Stimulated activated effector memory CD8-positive, alpha-beta T cell treated with anti-CD3 and anti-CD28 coated beads, Interleukin-12 subunit alpha, Interleukin-12 subunit beta, amount 100 ng/mL, for 72 hours (primary cell): ENCODE measurements at regions not wholly inside any gene's neighbourhood (a gene's known extent, or its start where the extent isn't known, plus 50 kb on each side); places are given as distances from the start of the nearest gene placed in this dataset.
A peak's percentile ranks its signal among the peaks of the same experiment; 100 is the strongest.

Experiments
- ATAC-seq: fragments of 150-1000 bp; cut with Tn5 transposase; 2 replicates; pipeline ENCODE4 v1.10.0; 2021
- DNase-seq, 2 donors: peaks; one replicate each; pipeline ENCODE4 v3.0.0; 2021 to 2022; ENCODE audit warnings: low spot score in 2 of 2
- H3K27ac Mint-ChIP-seq: one replicate; pipeline ENCODE4 v1.8.0; 2022; ENCODE audit warnings: mild to moderate bottlenecking, mixed read lengths
- H3K36me3 Mint-ChIP-seq: one replicate; pipeline ENCODE4 v1.8.0; 2022; ENCODE audit warnings: mild to moderate bottlenecking, mixed read lengths
- H3K4me1 Mint-ChIP-seq: one replicate; pipeline ENCODE4 v1.8.0; 2022; ENCODE audit warnings: mixed read lengths
- H3K4me3 Mint-ChIP-seq: one replicate; pipeline ENCODE4 v1.8.0; 2022; ENCODE audit warnings: mild to moderate bottlenecking, mixed read lengths
- H3K9me3 Mint-ChIP-seq: one replicate; pipeline ENCODE4 v1.8.0; 2022; ENCODE audit warnings: mixed read lengths

DNA sequence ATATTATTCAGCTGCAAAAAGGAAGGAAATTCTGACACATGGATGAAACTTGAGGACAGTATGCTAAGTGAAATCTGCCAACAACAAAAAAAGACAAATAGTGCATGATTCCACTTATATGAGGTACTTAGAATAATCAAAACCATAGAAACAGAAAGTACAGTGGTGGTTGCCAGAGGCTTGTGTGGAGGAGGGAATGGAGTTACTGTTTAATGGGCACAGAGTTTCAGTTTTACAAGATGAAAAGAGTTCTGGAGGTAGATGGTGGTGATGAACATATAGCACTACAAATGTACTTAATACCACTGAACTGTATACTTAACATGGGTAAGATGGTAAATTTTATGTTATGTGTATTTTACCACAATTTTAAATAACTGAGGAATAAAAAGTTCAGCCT is 212.0 kb upstream of the KLF3 start:
- Mint-ChIP-seq H3K4me3 (no peak overlapping the region), H3K36me3 (peaks cover 9% of the 10 kb centered on the region), H3K4me1 (peaks cover 53% of the 10 kb centered on the region), H3K27ac (no peak overlapping the region), H3K9me3 (peaks cover 7% of the 10 kb centered on the region)
- DNase-seq (no peak), ATAC-seq (peak; percentile 19)

GRCh38 chr4:38452542-38452941 is 211.5 kb upstream of the KLF3 start:
- ATAC-seq = no peak
- H3K36me3 Mint-ChIP-seq = peaks cover 9% of the 10 kb centered on the region
- DNase-seq = no peak
- H3K4me1 Mint-ChIP-seq = peaks cover 53% of the 10 kb centered on the region
- H3K27ac Mint-ChIP-seq = no peak overlapping the region
- no peak overlapping the region for H3K4me3 Mint-ChIP-seq
- H3K9me3 Mint-ChIP-seq = peaks cover 1% of the 10 kb centered on the region

DNA sequence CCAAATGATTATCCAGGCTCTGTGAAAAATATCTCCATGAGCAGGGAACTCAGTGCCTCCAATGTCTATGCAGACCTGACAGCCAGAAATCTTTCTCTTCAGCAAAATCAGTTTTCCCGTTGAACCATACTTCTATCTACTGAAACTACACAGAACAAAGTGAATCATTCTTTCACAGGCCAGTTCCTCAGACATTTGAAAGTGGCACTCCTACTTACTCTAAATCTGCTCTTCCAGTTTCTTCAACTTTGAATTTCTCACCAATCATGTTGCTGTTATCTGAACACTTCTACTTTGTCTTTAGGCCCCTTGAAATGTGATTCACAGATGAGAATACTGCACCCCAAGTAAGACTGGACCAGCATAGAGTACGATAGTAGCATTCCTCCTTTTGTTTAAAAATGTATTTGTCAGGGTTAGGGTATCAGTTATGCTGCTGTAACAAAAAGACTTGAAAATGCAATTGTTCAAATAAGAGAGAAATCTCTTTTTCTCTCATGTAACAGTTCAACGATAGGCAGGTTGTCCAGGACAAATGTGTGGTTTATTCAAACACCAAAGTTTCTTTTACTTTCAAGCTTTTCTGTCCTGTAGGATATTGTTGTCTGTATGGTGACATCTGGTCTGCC is 210.6 kb upstream of the KLF3 start:
- H3K4me3 Mint-ChIP-seq = peak overlapping the region; percentile 34
- ATAC-seq = no peak

GRCh38 chr4:38454284-38454683 is 209.7 kb upstream of the KLF3 start:
- Mint-ChIP-seq H3K4me1 (peaks cover 52% of the 10 kb centered on the region), H3K27ac (no peak overlapping the region), H3K36me3 (peaks cover 9% of the 10 kb centered on the region), H3K4me3 (peak overlapping the region; percentile 34), H3K9me3 (no peaks in the 10 kb centered on the region)
- DNase-seq = no peak
- ATAC-seq = peak; percentile 42

More for the DNA sequence above, 210.6 kb upstream of the KLF3 start:
- H3K36me3 Mint-ChIP-seq = peaks cover 9% of the 10 kb centered on the region
- peaks cover 53% of the 10 kb centered on the region for H3K4me1 Mint-ChIP-seq
- H3K9me3 Mint-ChIP-seq = no peaks in the 10 kb centered on the region
- DNase-seq = no peak
- no peak overlapping the region for H3K27ac Mint-ChIP-seq

DNA sequence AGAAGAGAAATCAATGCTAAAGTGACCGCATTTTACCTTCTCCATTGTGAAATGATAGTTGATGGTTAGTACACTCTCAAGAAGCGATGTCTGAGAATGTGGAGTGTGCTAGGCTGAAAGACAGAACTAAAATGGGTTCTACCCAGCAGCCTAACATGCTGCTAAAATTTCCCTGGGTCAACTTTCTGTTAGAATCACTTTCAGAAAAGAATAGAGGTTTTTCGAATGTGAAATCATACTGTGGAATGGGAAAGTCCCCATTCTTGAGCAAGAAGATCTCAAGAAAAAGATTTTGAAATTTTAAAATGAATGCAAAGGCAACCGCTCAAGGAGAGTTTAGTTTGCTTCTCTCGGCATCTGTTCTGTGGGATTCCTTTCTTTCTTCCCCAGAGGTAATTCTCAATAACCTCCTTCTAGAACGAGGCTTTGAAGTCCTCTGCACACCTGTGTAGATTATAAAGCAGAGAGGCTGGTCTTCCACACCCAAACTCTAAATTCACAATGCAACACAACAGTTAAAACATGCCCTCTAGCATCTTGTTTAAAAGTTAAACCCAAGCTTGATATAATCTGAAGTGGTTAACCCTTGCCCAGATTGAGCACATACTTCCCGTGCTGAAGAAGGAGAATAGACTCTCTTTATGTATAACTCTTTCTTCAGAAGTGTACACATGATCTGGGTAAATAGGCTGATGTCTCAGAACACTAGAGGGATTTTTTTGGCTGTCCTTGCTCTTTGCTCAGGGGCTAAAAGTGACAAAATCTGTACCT is 208.7 kb upstream of the KLF3 start:
- ATAC-seq (peak; percentile 84), DNase-seq (no peak)
- peaks cover 9% of the 10 kb centered on the region for H3K36me3 Mint-ChIP-seq
- peak overlapping the region; percentile 34 for H3K4me3 Mint-ChIP-seq
- no peaks in the 10 kb centered on the region for H3K9me3 Mint-ChIP-seq
- H3K27ac Mint-ChIP-seq = peak overlapping the region; percentile 23
- peaks cover 48% of the 10 kb centered on the region for H3K4me1 Mint-ChIP-seq

- no peaks in the 10 kb centered on the region for H3K9me3 Mint-ChIP-seq
- no peak overlapping the region for H3K27ac Mint-ChIP-seq
- DNase-seq = no peak
- no peak overlapping the region for H3K4me3 Mint-ChIP-seq
- ATAC-seq = no peak
- H3K4me1 Mint-ChIP-seq = peaks cover 48% of the 10 kb centered on the region
- H3K36me3 Mint-ChIP-seq = peaks cover 9% of the 10 kb centered on the region
Measured at GRCh38 chr4:38456096-38456495, 207.9 kb upstream of the KLF3 start.

DNA sequence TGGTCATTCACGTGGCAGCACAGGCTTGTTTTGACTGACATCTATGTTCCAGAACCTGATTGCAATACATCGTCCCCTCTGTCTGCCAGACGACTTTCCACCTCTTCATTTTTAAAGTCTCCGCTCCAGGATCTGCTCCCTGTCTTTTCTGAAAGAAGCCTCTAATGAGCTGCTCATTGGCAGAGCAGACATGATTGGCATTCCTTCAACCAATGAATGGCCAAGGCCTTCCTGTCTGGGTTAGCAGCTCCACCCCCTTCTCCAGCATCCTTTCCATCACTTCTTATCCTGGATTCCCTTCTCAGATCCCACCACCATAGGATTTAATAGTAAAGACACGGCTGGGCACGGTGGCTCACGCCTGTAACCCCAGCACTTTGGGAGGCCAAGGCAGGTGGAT is 202.7 kb upstream of the KLF3 start:
- DNase-seq (no peak), ATAC-seq (no peak)
- peaks cover 10% of the 10 kb centered on the region for H3K4me1 Mint-ChIP-seq
- no peaks in the 10 kb centered on the region for H3K36me3 Mint-ChIP-seq
- H3K27ac Mint-ChIP-seq = no peak overlapping the region
- H3K4me3 Mint-ChIP-seq = no peak overlapping the region
- no peaks in the 10 kb centered on the region for H3K9me3 Mint-ChIP-seq

DNA sequence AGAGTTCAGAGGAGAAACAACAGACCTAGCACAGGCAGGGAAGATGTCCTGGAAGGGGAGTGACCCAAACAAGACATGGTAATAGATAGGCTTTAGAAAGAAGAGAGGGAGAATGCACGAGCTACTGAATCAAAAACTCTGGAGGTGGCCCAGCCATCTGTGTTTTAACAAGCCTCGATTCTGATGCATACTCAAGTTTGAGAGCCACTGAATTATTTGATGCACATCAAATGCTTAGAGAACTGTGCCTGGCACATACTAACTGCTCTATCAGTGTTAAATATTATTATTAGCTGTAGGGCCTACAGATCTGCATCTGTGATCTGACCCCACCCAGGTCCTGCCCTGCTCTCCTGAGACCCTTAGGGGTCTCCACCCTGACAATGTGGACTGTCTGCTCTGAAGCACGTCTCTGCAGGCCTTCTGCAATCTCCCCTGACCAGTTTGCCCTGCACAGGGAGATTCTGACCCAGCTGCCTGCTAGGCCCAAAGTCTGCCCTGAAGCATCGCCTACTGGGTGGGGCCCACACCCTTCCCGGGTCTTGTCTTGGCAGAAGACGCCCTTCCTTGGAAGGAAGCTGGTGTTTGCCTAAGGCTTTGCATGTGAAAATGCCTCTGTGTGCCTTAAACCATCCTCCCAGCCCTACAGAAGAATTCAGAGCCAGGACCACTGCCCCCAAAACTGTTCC is 201.5 kb upstream of the KLF3 start:
- Mint-ChIP-seq H3K4me1 (peaks cover 10% of the 10 kb centered on the region), H3K36me3 (no peaks in the 10 kb centered on the region), H3K9me3 (peaks cover 6% of the 10 kb centered on the region), H3K4me3 (no peak overlapping the region), H3K27ac (no peak overlapping the region)
- ATAC-seq = no peak
- DNase-seq = no peak

GRCh38 chr4:38463268-38463958 is 200.6 kb upstream of the KLF3 start:
- H3K36me3 Mint-ChIP-seq = no peaks in the 10 kb centered on the region
- peaks cover 6% of the 10 kb centered on the region for H3K9me3 Mint-ChIP-seq
- no peak for DNase-seq
- H3K4me3 Mint-ChIP-seq = no peak overlapping the region
- H3K27ac Mint-ChIP-seq = no peak overlapping the region
- peaks cover 10% of the 10 kb centered on the region for H3K4me1 Mint-ChIP-seq
- ATAC-seq = no peak

GRCh38 chr4:38464328-38464727 is 199.7 kb upstream of the KLF3 start:
- H3K9me3 Mint-ChIP-seq = peaks cover 6% of the 10 kb centered on the region
- ATAC-seq (no peak), DNase-seq (no peak)
- H3K4me3 Mint-ChIP-seq = no peak overlapping the region
- H3K4me1 Mint-ChIP-seq = peaks cover 10% of the 10 kb centered on the region
- no peak overlapping the region for H3K27ac Mint-ChIP-seq
- no peaks in the 10 kb centered on the region for H3K36me3 Mint-ChIP-seq

DNA sequence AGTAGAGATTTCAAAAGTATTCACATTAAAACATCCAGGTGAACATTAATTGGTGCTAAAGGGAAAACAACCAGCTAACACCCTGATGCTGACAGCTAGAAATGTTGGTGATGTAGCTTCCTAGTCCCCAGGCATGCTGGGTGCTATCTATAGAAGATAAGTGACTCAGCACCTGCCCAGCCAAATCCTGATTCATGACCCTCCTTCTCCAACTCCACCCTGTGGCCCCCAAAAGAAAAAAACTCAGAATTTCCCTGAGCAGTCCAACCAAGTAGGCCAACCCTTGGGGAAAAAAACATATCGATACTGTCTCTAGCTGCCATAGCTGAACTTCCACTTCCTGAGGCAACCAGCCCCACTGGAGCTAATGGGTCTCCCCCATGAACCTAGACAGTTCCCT is 197.6 kb upstream of the KLF3 start:
- Mint-ChIP-seq H3K36me3 (no peaks in the 10 kb centered on the region), H3K9me3 (peaks cover 6% of the 10 kb centered on the region), H3K4me3 (no peak overlapping the region), H3K4me1 (peaks cover 10% of the 10 kb centered on the region), H3K27ac (no peak overlapping the region)
- ATAC-seq (no peak), DNase-seq (no peak)

DNA sequence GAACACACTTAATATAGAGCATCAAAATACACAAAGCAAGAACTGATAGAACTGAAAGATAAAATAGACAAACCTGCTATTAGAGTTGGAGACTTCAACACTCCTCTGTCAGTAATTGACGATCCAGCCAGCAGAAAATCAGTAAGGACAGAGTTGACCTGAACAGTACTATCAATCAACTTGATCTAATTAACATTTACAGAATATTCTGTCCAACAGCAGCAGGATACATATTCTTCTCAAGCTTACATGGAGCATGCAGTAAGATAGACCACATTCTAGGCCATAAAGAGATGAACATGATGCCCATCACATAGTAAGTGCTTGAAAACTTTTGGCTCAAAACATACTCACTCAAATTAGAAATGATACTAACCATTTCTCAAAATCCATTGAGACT is 196.7 kb upstream of the KLF3 start:
- peaks cover 10% of the 10 kb centered on the region for H3K4me1 Mint-ChIP-seq
- DNase-seq (no peak), ATAC-seq (no peak)
- no peak overlapping the region for H3K27ac Mint-ChIP-seq
- no peak overlapping the region for H3K4me3 Mint-ChIP-seq
- no peaks in the 10 kb centered on the region for H3K36me3 Mint-ChIP-seq
- H3K9me3 Mint-ChIP-seq = peaks cover 6% of the 10 kb centered on the region

- H3K4me3 Mint-ChIP-seq = no peak overlapping the region
- DNase-seq = no peak
- H3K9me3 Mint-ChIP-seq = peaks cover 6% of the 10 kb centered on the region
- no peak for ATAC-seq
- no peak overlapping the region for H3K27ac Mint-ChIP-seq
- H3K4me1 Mint-ChIP-seq = peaks cover 10% of the 10 kb centered on the region
- no peaks in the 10 kb centered on the region for H3K36me3 Mint-ChIP-seq
Measured at GRCh38 chr4:38468339-38468866, 195.6 kb upstream of the KLF3 start.

DNA sequence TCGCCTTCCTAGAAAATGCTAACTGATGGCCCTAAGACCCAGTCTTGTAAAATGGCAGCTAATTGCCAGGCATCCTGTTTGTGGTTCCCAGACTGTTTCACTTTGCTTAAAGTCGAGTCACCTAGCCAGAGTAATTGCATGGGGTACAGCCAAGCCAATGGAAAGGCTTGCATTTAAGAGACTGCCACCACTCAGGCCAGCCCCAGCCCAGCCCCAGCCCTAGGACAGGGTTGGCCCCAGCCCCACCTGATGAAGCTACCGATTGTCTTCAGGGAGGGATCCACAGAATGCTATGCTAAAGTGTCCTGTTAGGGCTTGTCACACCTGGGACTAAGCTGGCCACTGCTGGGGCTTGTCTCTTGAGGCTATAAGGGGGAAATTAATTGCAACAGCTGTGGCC is 194.6 kb upstream of the KLF3 start:
- peaks cover 7% of the 10 kb centered on the region for H3K4me1 Mint-ChIP-seq
- ATAC-seq = no peak
- H3K4me3 Mint-ChIP-seq = no peak overlapping the region
- no peak for DNase-seq
- no peaks in the 10 kb centered on the region for H3K36me3 Mint-ChIP-seq
- H3K9me3 Mint-ChIP-seq = peaks cover 6% of the 10 kb centered on the region
- no peak overlapping the region for H3K27ac Mint-ChIP-seq

- Mint-ChIP-seq H3K4me1 (no peaks in the 10 kb centered on the region), H3K9me3 (peaks cover 6% of the 10 kb centered on the region)
Measured at GRCh38 chr4:38470735-38471262, 193.2 kb upstream of the KLF3 start.

More at GRCh38 chr4:38470735-38471262, 193.2 kb upstream of the KLF3 start:
- Mint-ChIP-seq H3K4me3 (no peak overlapping the region), H3K36me3 (no peaks in the 10 kb centered on the region), H3K27ac (no peak overlapping the region)
- DNase-seq (no peak), ATAC-seq (no peak)
